NCI-H2029 (cell line): ENCODE measurements at regions not wholly inside any gene's neighbourhood (a gene's known extent, or its start where the extent isn't known, plus 50 kb on each side); places are given as distances from the start of the nearest gene placed in this dataset.
"Not testable (repeated sequence)": the region's sequence is repeated elsewhere in the genome, so short reads cannot be mapped to it uniquely, and the experiment has no call there.

ENCODE experiments used
- DNase-seq: peaks from one replicate; lab custom pipeline; 2025; lab: John Stamatoyannopoulos, UW

- no peak for DNase-seq
These were observed 930.8 kb downstream of the IPMK start for GRCh38 chr10:57336865-57337264.

- DNase-seq: no peak
These were observed 931.4 kb downstream of the IPMK start for GRCh38 chr10:57336341-57336740.

GRCh38 chr10:57334523-57334922, 933.2 kb downstream of the IPMK start:
- DNase-seq: no peak

GRCh38 chr10:57333880-57334279, 933.8 kb downstream of the IPMK start:
- no peak for DNase-seq

GRCh38 chr10:57321400-57321854, 946.3 kb downstream of the IPMK start:
- DNase-seq: not testable (repeated sequence)

GRCh38 chr10:57320416-57320815, 947.3 kb downstream of the IPMK start:
- DNase-seq: no peak

- DNase-seq: no peak
These were observed 953.0 kb upstream of the ZWINT start for GRCh38 chr10:57314046-57314445.

GRCh38 chr10:57303566-57303965, 942.5 kb upstream of the ZWINT start:
- no peak for DNase-seq

- DNase-seq: no peak
These were observed 939.7 kb upstream of the ZWINT start for GRCh38 chr10:57300718-57301117.

- DNase-seq: no peak
These were observed 933.6 kb upstream of the ZWINT start for GRCh38 chr10:57294698-57295097.

GRCh38 chr10:57288754-57289153, 927.7 kb upstream of the ZWINT start:
- DNase-seq: no peak

GRCh38 chr10:57262892-57263291, 901.8 kb upstream of the ZWINT start:
- no peak for DNase-seq

GRCh38 chr10:57260175-57260574, 899.1 kb upstream of the ZWINT start:
- DNase-seq: no peak

- no peak for DNase-seq
These were observed 888.7 kb upstream of the ZWINT start for GRCh38 chr10:57249615-57250281.

GRCh38 chr10:57247271-57247670, 886.2 kb upstream of the ZWINT start:
- no peak for DNase-seq

GRCh38 chr10:57225920-57226319, 864.9 kb upstream of the ZWINT start:
- DNase-seq: no peak

- DNase-seq: no peak
These were observed 863.8 kb upstream of the ZWINT start for GRCh38 chr10:57224811-57225210.

- no peak for DNase-seq
These were observed 861.5 kb upstream of the ZWINT start for GRCh38 chr10:57222603-57223002.

- no peak for DNase-seq
These were observed 861.1 kb upstream of the ZWINT start for GRCh38 chr10:57222129-57222528.

GRCh38 chr10:57221674-57222073, 860.6 kb upstream of the ZWINT start:
- DNase-seq: no peak

- DNase-seq: no peak
These were observed 857.3 kb upstream of the ZWINT start for GRCh38 chr10:57218382-57218781.

GRCh38 chr10:57202356-57202755, 841.3 kb upstream of the ZWINT start:
- DNase-seq: no peak

GRCh38 chr10:57188846-57189245, 827.8 kb upstream of the ZWINT start:
- DNase-seq: no peak

GRCh38 chr10:57186201-57186600, 825.1 kb upstream of the ZWINT start:
- no peak for DNase-seq
